ENCODE measurements at regions not wholly inside any gene's neighbourhood (a gene's known extent, or its start where the extent isn't known, plus 50 kb on each side); places are given as distances from the start of the nearest gene placed in this dataset.

DNA sequence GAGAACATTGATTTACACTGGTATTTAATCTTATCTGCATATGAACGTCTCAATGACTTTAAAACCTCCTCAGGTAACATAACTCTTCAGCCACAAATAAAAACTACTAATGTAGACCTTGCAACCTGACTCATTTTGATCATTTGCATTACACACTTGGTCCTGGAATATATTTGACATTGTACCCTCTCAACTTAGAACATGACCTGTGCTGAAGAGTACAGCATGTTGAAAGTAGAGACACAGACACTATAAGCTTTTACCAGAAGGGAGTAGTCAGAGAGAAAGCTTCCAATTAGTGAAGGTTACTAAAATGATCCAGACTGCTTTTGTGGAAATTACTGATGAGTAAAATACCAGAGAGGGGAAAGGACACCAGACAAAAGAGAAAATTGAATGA is 390.6 kb upstream of the ANO3 start:
- no peak overlapping the region for H3K27ac ChIP-seq (ENCODE audit: control insufficient read depth, insufficient read depth, low read length)
- no peak overlapping the region for H3K9ac ChIP-seq (ENCODE audit: control insufficient read depth, extremely low read depth, insufficient read depth, low read length)
- no peak for DNase-seq (ENCODE audit: low read depth, low spot score)
- no peak overlapping the region for H3K4me2 ChIP-seq (ENCODE audit: control insufficient read depth, extremely low read depth, insufficient read depth, low read depth, low read length)
- TF ChIP-seq CTCF (optimal IDR thresholded peaks at IDR 0.05 in 1 of 3, IDR thresholded peaks at IDR 0.05 in 1 of 3, conservative IDR thresholded peaks at IDR 0.05 in 1 of 3; ENCODE audit: extremely low read depth in 1 of 3, insufficient read depth in 2 of 3, low read length in 3 of 3), result no peak
- no peak for TF ChIP-seq EZH2 (IDR thresholded peaks at IDR 0.05; ENCODE audit: low read length)
- no peaks in the 10 kb centered on the region for H3K79me2 ChIP-seq (ENCODE audit: control insufficient read depth, insufficient read depth, low read length)
- peaks cover 4% of the 10 kb centered on the region for H3K27me3 ChIP-seq (ENCODE audit: control insufficient read depth, extremely low read depth, insufficient read depth, low read length)
- H3K4me3 ChIP-seq (ENCODE audit: control insufficient read depth in 2 of 3, extremely low read depth in 1 of 3, insufficient read depth in 2 of 3, low read depth in 1 of 3, low read length in 3 of 3), result no peak overlapping the region
- no peaks in the 10 kb centered on the region for H3K9me1 ChIP-seq (ENCODE audit: control insufficient read depth, extremely low read depth, insufficient read depth, low read length)
- H3K9me3 ChIP-seq (ENCODE audit: control insufficient read depth, low read depth, low read length), result no peaks in the 10 kb centered on the region
- H4K20me1 ChIP-seq (ENCODE audit: control insufficient read depth, extremely low read depth, insufficient read depth, low read length), result no peaks in the 10 kb centered on the region
- FAIRE-seq, result no peak
- dilution Hi-C loops (cut with MboI; ENCODE audit: extremely low pct_ligation_motif_present, low sequenced_read_pairs), result no loop called here
- H3K36me3 ChIP-seq (ENCODE audit: control insufficient read depth in 2 of 2, extremely low read depth in 1 of 2, insufficient read depth in 2 of 2, low read length in 2 of 2), result no peaks in the 10 kb centered on the region
- H2AFZ ChIP-seq (ENCODE audit: control insufficient read depth, low read length), result no peak overlapping the region
- no peaks in the 10 kb centered on the region for H3K4me1 ChIP-seq (ENCODE audit: control insufficient read depth, extremely low read depth, insufficient read depth, low read length)

GRCh38 chr11:25943031-25943430 is 388.9 kb upstream of the ANO3 start:
- Histone ChIP-seq H3K4me1 (ENCODE audit: control insufficient read depth, extremely low read depth, insufficient read depth, low read length) (no peaks in the 10 kb centered on the region), H3K79me2 (ENCODE audit: control insufficient read depth, insufficient read depth, low read length) (no peaks in the 10 kb centered on the region), H3K27ac (ENCODE audit: control insufficient read depth, insufficient read depth, low read length) (no peak overlapping the region), H2AFZ (ENCODE audit: control insufficient read depth, low read length) (no peak overlapping the region), H3K36me3 (ENCODE audit: control insufficient read depth in 2 of 2, extremely low read depth in 1 of 2, insufficient read depth in 2 of 2, low read length in 2 of 2) (no peaks in the 10 kb centered on the region), H3K4me2 (ENCODE audit: control insufficient read depth, extremely low read depth, insufficient read depth, low read depth, low read length) (no peak overlapping the region), H4K20me1 (ENCODE audit: control insufficient read depth, extremely low read depth, insufficient read depth, low read length) (no peaks in the 10 kb centered on the region), H3K9me1 (ENCODE audit: control insufficient read depth, extremely low read depth, insufficient read depth, low read length) (no peaks in the 10 kb centered on the region), H3K27me3 (ENCODE audit: control insufficient read depth, extremely low read depth, insufficient read depth, low read length) (peaks cover 4% of the 10 kb centered on the region), H3K4me3 (ENCODE audit: control insufficient read depth in 2 of 3, extremely low read depth in 1 of 3, insufficient read depth in 2 of 3, low read depth in 1 of 3, low read length in 3 of 3) (no peak overlapping the region), H3K9ac (ENCODE audit: control insufficient read depth, extremely low read depth, insufficient read depth, low read length) (no peak overlapping the region), H3K9me3 (ENCODE audit: control insufficient read depth, low read depth, low read length) (no peaks in the 10 kb centered on the region)
- no peak for FAIRE-seq
- no peak for DNase-seq (ENCODE audit: low read depth, low spot score)
- dilution Hi-C loops (cut with MboI; ENCODE audit: extremely low pct_ligation_motif_present, low sequenced_read_pairs), result no loop called here
- TF ChIP-seq EZH2 (IDR thresholded peaks at IDR 0.05; ENCODE audit: low read length) (no peak), CTCF (optimal IDR thresholded peaks at IDR 0.05 in 1 of 3, IDR thresholded peaks at IDR 0.05 in 1 of 3, conservative IDR thresholded peaks at IDR 0.05 in 1 of 3; ENCODE audit: extremely low read depth in 1 of 3, insufficient read depth in 2 of 3, low read length in 3 of 3) (no peak)

Measured in keratinocyte (primary cell).